ENCODE measurements at regions not wholly inside any gene's neighbourhood (a gene's known extent, or its start where the extent isn't known, plus 50 kb on each side); places are given as distances from the start of the nearest gene placed in this dataset.

DNA sequence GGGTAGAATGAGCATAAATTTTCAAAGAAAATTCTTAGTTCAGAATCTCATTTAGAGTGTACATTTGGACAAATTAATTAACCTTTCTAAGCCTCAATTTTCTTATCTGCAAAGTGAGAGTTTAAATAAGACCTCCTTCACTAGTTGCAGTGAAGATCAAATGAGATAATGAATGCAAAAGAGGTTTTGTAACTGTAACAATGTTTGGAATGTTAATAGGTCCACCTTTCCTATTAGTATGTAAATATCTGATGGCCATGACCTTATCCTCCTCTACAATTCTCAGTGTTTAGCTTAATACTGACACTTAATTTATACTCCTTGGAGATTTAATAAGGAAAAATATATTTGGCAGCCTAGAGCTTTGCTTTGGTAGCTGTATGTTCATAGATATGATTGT is 138.8 kb downstream of the GABRG1 start:
- H3K4me1 ChIP-seq (ENCODE audit: control insufficient read depth, insufficient read depth, low read length, poor library complexity, severe bottlenecking): no peaks in the 10 kb centered on the region
- H3K4me3 Mint-ChIP-seq: no peak overlapping the region
- no peak for ATAC-seq (ENCODE audit: low read depth in 2 of 2)
- DNase-seq: no peak
- H3K9me3 ChIP-seq (ENCODE audit: control insufficient read depth in 2 of 2, low read length in 2 of 2): peaks cover 0 to 7% of the 10 kb centered on the region in 2 experiments
- no peaks in the 10 kb centered on the region for H3K36me3 ChIP-seq (ENCODE audit: control insufficient read depth, insufficient read depth, low read length)
- H3K27me3 Mint-ChIP-seq: no peaks in the 10 kb centered on the region
- H3K9me3 Mint-ChIP-seq: peaks cover 0 to 28% (median 9%) of the 10 kb centered on the region in 7 donors
- H3K27ac Mint-ChIP-seq: no peak overlapping the region
- H3K27ac ChIP-seq (ENCODE audit: insufficient read depth, low read length, poor library complexity, severe bottlenecking): no peak overlapping the region
- H3K4me1 Mint-ChIP-seq: no peaks in the 10 kb centered on the region
- no peaks in the 10 kb centered on the region for H3K36me3 Mint-ChIP-seq
- no peaks in the 10 kb centered on the region for H3K27me3 ChIP-seq (ENCODE audit: control insufficient read depth, insufficient read depth, low read length)
- no peak overlapping the region for H3K4me3 ChIP-seq (ENCODE audit: low read depth, low read length)

DNA sequence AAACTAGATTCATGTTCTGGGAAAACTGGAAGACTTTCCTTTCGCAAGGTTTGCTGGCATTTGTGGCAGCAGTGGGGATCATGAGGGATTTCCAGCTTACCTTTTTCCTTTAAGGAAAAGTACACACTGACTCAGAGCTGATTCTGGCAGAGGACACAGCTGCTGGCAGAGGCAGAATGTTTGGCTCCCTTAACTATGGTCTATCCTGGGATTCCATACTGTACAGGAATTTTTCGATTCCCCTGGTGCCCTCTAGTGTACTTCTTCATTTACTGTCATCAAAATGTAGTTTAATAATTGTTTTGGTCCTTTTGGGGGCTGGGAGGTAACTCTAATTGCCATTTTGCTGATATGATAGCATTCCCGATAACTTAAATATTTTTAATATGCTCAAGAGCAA is 152.7 kb downstream of the GABRG1 start:
- H3K36me3 Mint-ChIP-seq: no peaks in the 10 kb centered on the region
- peaks cover 0 to 23% (median 12%) of the 10 kb centered on the region in 7 donors for H3K9me3 Mint-ChIP-seq
- no peaks in the 10 kb centered on the region for H3K36me3 ChIP-seq (ENCODE audit: control insufficient read depth, insufficient read depth, low read length)
- H3K27ac ChIP-seq (ENCODE audit: insufficient read depth, low read length, poor library complexity, severe bottlenecking): no peak overlapping the region
- H3K4me3 ChIP-seq (ENCODE audit: low read depth, low read length): no peak overlapping the region
- ATAC-seq (ENCODE audit: low read depth in 2 of 2) (no peak), DNase-seq (no peak)
- H3K4me3 Mint-ChIP-seq: no peak overlapping the region
- peaks cover 6 to 13% of the 10 kb centered on the region in 2 experiments for H3K9me3 ChIP-seq (ENCODE audit: control insufficient read depth in 2 of 2, low read length in 2 of 2)
- H3K27ac Mint-ChIP-seq: no peak overlapping the region
- H3K4me1 ChIP-seq (ENCODE audit: control insufficient read depth, insufficient read depth, low read length, poor library complexity, severe bottlenecking): no peaks in the 10 kb centered on the region
- H3K27me3 ChIP-seq (ENCODE audit: control insufficient read depth, insufficient read depth, low read length): no peaks in the 10 kb centered on the region
- H3K4me1 Mint-ChIP-seq: no peaks in the 10 kb centered on the region
- H3K27me3 Mint-ChIP-seq: no peaks in the 10 kb centered on the region

DNA sequence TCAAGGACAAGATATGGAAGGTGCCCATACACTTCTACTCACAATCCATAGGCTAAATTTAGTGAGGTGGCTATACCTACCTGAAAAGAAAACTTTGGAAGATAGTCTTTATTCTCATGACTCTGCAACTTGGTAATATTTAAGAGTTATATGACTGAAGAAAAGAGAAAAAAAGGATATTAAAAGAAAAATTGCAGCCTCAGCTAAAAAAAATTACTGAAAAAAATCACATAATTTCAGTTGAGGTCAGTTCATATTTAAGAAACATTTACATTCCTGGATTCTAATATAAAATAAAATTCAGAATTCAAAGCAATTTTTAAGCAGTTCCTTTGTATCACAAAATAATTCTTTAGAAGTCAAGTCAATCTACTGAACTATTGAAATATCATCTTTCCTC is 166.5 kb downstream of the GABRG1 start:
- H3K36me3 Mint-ChIP-seq: no peaks in the 10 kb centered on the region
- ATAC-seq (ENCODE audit: low read depth in 2 of 2): no peak
- H3K9me3 Mint-ChIP-seq: peaks cover 0 to 29% (median 6%) of the 10 kb centered on the region in 7 donors
- H3K4me3 Mint-ChIP-seq: no peak overlapping the region
- no peak overlapping the region for H3K27ac ChIP-seq (ENCODE audit: insufficient read depth, low read length, poor library complexity, severe bottlenecking)
- no peaks in the 10 kb centered on the region for H3K27me3 Mint-ChIP-seq
- no peaks in the 10 kb centered on the region for H3K27me3 ChIP-seq (ENCODE audit: control insufficient read depth, insufficient read depth, low read length)
- no peak overlapping the region for H3K27ac Mint-ChIP-seq
- no peak for DNase-seq
- peaks cover 0 to 2% (median 0%) of the 10 kb centered on the region in 4 donors for H3K4me1 Mint-ChIP-seq
- H3K9me3 ChIP-seq (ENCODE audit: control insufficient read depth in 2 of 2, low read length in 2 of 2): no peaks in the 10 kb centered on the region
- no peaks in the 10 kb centered on the region for H3K4me1 ChIP-seq (ENCODE audit: control insufficient read depth, insufficient read depth, low read length, poor library complexity, severe bottlenecking)
- H3K36me3 ChIP-seq (ENCODE audit: control insufficient read depth, insufficient read depth, low read length): no peaks in the 10 kb centered on the region
- H3K4me3 ChIP-seq (ENCODE audit: low read depth, low read length): no peak overlapping the region

DNA sequence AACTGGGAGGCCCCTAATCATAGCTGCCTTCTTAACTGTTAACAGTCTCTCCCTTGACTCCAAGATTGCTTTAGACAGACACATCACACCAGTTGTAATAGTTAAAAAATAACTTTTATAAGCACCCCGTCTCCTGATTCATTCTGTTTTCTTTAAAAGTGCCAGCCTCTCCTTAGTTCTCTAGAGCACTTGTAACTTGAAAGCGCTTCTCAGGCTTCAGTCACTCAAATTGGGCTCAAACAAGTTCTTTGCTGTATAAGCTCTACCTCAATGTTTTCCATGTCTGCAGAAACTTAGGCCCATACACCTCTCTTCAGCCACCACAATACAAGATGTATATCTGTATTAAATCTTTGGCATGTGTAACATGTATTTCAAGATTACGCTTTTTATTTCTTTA is 169.6 kb downstream of the GABRG1 start:
- ATAC-seq (ENCODE audit: low read depth in 2 of 2) (no peak), DNase-seq (no peak)
- Mint-ChIP-seq H3K36me3 (no peaks in the 10 kb centered on the region), H3K27ac (no peak overlapping the region), H3K9me3 (peaks cover 0 to 17% (median 3%) of the 10 kb centered on the region in 7 donors), H3K27me3 (no peaks in the 10 kb centered on the region), H3K4me3 (no peak overlapping the region), H3K4me1 (peaks cover 0 to 2% (median 0%) of the 10 kb centered on the region in 4 donors)
- no peak overlapping the region for H3K4me3 ChIP-seq (ENCODE audit: low read depth, low read length)
- no peaks in the 10 kb centered on the region for H3K36me3 ChIP-seq (ENCODE audit: control insufficient read depth, insufficient read depth, low read length)
- no peaks in the 10 kb centered on the region for H3K4me1 ChIP-seq (ENCODE audit: control insufficient read depth, insufficient read depth, low read length, poor library complexity, severe bottlenecking)
- no peaks in the 10 kb centered on the region for H3K9me3 ChIP-seq (ENCODE audit: control insufficient read depth in 2 of 2, low read length in 2 of 2)
- no peak overlapping the region for H3K27ac ChIP-seq (ENCODE audit: insufficient read depth, low read length, poor library complexity, severe bottlenecking)
- no peaks in the 10 kb centered on the region for H3K27me3 ChIP-seq (ENCODE audit: control insufficient read depth, insufficient read depth, low read length)

DNA sequence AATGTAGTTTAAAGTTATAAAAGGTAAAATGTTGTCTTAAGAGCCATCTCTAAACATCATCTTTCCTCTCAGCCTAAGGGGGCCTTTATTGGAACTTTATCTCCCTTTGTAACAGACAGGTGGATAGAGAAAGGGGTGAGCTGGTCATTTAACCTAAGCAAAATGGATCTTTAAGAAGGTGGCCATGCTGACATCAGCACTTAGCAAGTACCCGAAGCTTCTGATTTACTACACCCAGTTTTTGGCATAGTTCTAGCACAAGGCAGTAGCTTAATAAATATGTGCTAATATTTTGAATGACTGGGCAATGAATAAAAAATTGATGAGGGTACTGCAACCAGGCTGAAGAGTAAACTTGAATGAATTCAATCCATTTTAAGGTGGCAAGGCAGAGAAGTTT is 172.7 kb downstream of the GABRG1 start:
- Histone ChIP-seq H3K9me3 (ENCODE audit: control insufficient read depth in 2 of 2, low read length in 2 of 2) (no peaks in the 10 kb centered on the region), H3K27me3 (ENCODE audit: control insufficient read depth, insufficient read depth, low read length) (no peaks in the 10 kb centered on the region), H3K4me1 (ENCODE audit: control insufficient read depth, insufficient read depth, low read length, poor library complexity, severe bottlenecking) (no peaks in the 10 kb centered on the region), H3K36me3 (ENCODE audit: control insufficient read depth, insufficient read depth, low read length) (no peaks in the 10 kb centered on the region), H3K27ac (ENCODE audit: insufficient read depth, low read length, poor library complexity, severe bottlenecking) (no peak overlapping the region), H3K4me3 (ENCODE audit: low read depth, low read length) (no peak overlapping the region)
- no peak for ATAC-seq (ENCODE audit: low read depth in 2 of 2)
- no peak for DNase-seq
- Mint-ChIP-seq H3K4me1 (peaks cover 0 to 2% (median 0%) of the 10 kb centered on the region in 4 donors), H3K27me3 (no peaks in the 10 kb centered on the region), H3K9me3 (peaks cover 0 to 29% (median 3%) of the 10 kb centered on the region in 7 donors), H3K4me3 (no peak overlapping the region), H3K27ac (no peak overlapping the region), H3K36me3 (no peaks in the 10 kb centered on the region)

DNA sequence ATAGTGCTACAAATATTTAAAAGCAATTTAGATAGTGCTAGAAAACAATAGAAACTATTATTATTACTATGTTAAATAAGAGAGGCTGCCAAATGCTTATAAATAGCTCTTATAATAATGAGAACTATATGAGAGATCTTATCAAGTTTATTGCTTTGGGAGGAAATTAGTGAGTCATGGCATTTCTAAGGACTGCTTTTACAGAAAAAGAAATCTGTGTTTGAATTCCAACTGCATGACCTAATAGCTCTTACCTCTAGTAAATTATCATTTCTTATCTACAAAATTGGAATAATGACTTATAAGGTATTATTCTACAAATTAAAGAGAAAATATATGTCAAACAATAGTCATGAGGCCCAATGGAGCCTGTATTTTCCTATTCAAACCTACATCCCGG is 177.2 kb downstream of the GABRG1 start:
- Mint-ChIP-seq H3K4me1 (no peaks in the 10 kb centered on the region), H3K27ac (no peak overlapping the region), H3K36me3 (no peaks in the 10 kb centered on the region), H3K4me3 (no peak overlapping the region), H3K9me3 (peaks cover 0 to 20% (median 2%) of the 10 kb centered on the region in 7 donors), H3K27me3 (no peaks in the 10 kb centered on the region)
- no peak overlapping the region for H3K4me3 ChIP-seq (ENCODE audit: low read depth, low read length)
- no peak for DNase-seq
- no peaks in the 10 kb centered on the region for H3K9me3 ChIP-seq (ENCODE audit: control insufficient read depth in 2 of 2, low read length in 2 of 2)
- no peak for ATAC-seq (ENCODE audit: low read depth in 2 of 2)
- no peaks in the 10 kb centered on the region for H3K4me1 ChIP-seq (ENCODE audit: control insufficient read depth, insufficient read depth, low read length, poor library complexity, severe bottlenecking)
- H3K27ac ChIP-seq (ENCODE audit: insufficient read depth, low read length, poor library complexity, severe bottlenecking): no peak overlapping the region
- H3K36me3 ChIP-seq (ENCODE audit: control insufficient read depth, insufficient read depth, low read length): no peaks in the 10 kb centered on the region
- H3K27me3 ChIP-seq (ENCODE audit: control insufficient read depth, insufficient read depth, low read length): no peaks in the 10 kb centered on the region

DNA sequence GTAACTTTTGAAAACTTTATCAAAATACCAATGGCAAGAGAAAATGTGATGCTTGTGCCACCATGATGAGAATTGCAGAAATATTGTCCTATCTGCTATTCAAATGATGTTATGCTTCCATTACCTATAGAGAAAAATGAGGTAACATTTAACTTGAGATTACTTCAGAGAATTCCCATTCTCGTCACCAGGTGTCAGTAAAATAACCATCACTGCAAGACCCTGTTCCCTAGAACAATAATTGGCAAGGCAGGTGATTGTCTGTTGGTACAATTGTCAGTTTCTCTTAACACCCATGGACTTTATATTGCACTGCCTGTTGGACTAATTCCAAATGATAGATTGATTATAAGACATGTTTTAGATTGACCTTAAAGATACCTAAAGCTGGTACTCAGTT is 179.9 kb downstream of the GABRG1 start:
- Mint-ChIP-seq H3K27ac (no peak overlapping the region), H3K4me3 (no peak overlapping the region)
- H3K4me1 ChIP-seq (ENCODE audit: control insufficient read depth, insufficient read depth, low read length, poor library complexity, severe bottlenecking): no peaks in the 10 kb centered on the region

DNA sequence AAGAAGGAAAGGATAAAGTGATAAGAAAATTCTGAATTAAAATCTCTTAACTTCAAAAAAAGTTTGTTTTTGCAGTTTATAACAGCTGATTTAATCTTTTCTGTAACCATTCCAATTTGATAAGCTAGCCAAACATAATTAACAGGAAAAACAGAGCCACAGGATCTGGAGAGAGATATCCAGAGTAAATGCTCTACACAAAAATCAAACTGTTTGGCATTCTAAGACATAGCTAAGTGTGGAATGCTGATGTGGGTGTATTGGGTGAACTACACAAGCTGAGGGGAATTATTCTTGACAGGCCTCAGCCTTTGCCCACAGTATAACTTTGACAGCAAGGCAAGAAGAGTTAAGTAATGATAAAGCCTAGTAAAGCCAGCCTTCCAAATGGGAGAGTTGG is 184.8 kb downstream of the GABRG1 start:
- Mint-ChIP-seq H3K9me3 (peaks cover 0 to 23% (median 7%) of the 10 kb centered on the region in 7 donors), H3K27ac (no peak overlapping the region), H3K36me3 (no peaks in the 10 kb centered on the region), H3K4me3 (no peak overlapping the region), H3K4me1 (no peaks in the 10 kb centered on the region), H3K27me3 (no peaks in the 10 kb centered on the region)
- H3K4me3 ChIP-seq (ENCODE audit: low read depth, low read length): no peak overlapping the region
- H3K4me1 ChIP-seq (ENCODE audit: control insufficient read depth, insufficient read depth, low read length, poor library complexity, severe bottlenecking): no peaks in the 10 kb centered on the region
- no peaks in the 10 kb centered on the region for H3K9me3 ChIP-seq (ENCODE audit: control insufficient read depth in 2 of 2, low read length in 2 of 2)
- no peak for ATAC-seq (ENCODE audit: low read depth in 2 of 2)
- no peaks in the 10 kb centered on the region for H3K36me3 ChIP-seq (ENCODE audit: control insufficient read depth, insufficient read depth, low read length)
- DNase-seq: no peak
- no peak overlapping the region for H3K27ac ChIP-seq (ENCODE audit: insufficient read depth, low read length, poor library complexity, severe bottlenecking)
- H3K27me3 ChIP-seq (ENCODE audit: control insufficient read depth, insufficient read depth, low read length): no peaks in the 10 kb centered on the region

More for the DNA sequence above, 179.9 kb downstream of the GABRG1 start:
- H3K9me3 Mint-ChIP-seq: peaks cover 0 to 26% (median 5%) of the 10 kb centered on the region in 7 donors
- no peak for DNase-seq
- no peaks in the 10 kb centered on the region for H3K27me3 ChIP-seq (ENCODE audit: control insufficient read depth, insufficient read depth, low read length)
- no peaks in the 10 kb centered on the region for H3K4me1 Mint-ChIP-seq
- H3K36me3 Mint-ChIP-seq: no peaks in the 10 kb centered on the region
- no peak overlapping the region for H3K27ac ChIP-seq (ENCODE audit: insufficient read depth, low read length, poor library complexity, severe bottlenecking)
- no peaks in the 10 kb centered on the region for H3K27me3 Mint-ChIP-seq
- ATAC-seq (ENCODE audit: low read depth in 2 of 2): no peak
- H3K36me3 ChIP-seq (ENCODE audit: control insufficient read depth, insufficient read depth, low read length): no peaks in the 10 kb centered on the region
- no peaks in the 10 kb centered on the region for H3K9me3 ChIP-seq (ENCODE audit: control insufficient read depth in 2 of 2, low read length in 2 of 2)
- no peak overlapping the region for H3K4me3 ChIP-seq (ENCODE audit: low read depth, low read length)

Data from CD4-positive, CD25-positive, alpha-beta regulatory T cell (primary cell).